PFSK-1 (cell line): ENCODE measurements at regions not wholly inside any gene's neighbourhood (a gene's known extent, or its start where the extent isn't known, plus 50 kb on each side); places are given as distances from the start of the nearest gene placed in this dataset.

ENCODE experiments used
- FOXP2 ChIP-seq: optimal IDR thresholded peaks from 2 replicates; pipeline ENCODE3; 2011; ENCODE audit warnings: borderline replicate concordance, control low read depth, inconsistent platforms; ENCODE audit not compliant: insufficient read depth; ENCODE audit errors: extremely low read length, extremely low read depth
- POLR2AphosphoS5 ChIP-seq: IDR thresholded peaks from 2 replicates; pipeline ENCODE4 v1.6.1; 2012; ENCODE audit warnings: low read depth, mild to moderate bottlenecking, control low read depth, low read length, moderate library complexity
- REST ChIP-seq, 2 experiments: IDR thresholded peaks; 2 replicates each; pipeline versions ENCODE4 v1.6.1 to v1.8.0; 2011 to 2012; ENCODE audit warnings: low read depth in 2 of 2, low read length in 2 of 2, control low read depth in 1 of 2, inconsistent platforms in 1 of 2, mild to moderate bottlenecking in 1 of 2, moderate library complexity in 1 of 2; ENCODE audit not compliant: insufficient read depth in 1 of 2
- SIN3A ChIP-seq: IDR thresholded peaks from 2 replicates; pipeline ENCODE4 v1.6.1; 2012; ENCODE audit warnings: mild to moderate bottlenecking, low read length, moderate library complexity, borderline replicate concordance; ENCODE audit not compliant: insufficient read depth
- TAF1 ChIP-seq: IDR thresholded peaks from 2 replicates; pipeline ENCODE4 v1.6.1; 2012; ENCODE audit warnings: low read length, control low read depth, borderline replicate concordance; ENCODE audit not compliant: insufficient read depth

- no peak for TF ChIP-seq SIN3A
- TF ChIP-seq POLR2AphosphoS5 = no peak
- no peak for TF ChIP-seq TAF1
- TF ChIP-seq REST (IDR thresholded peaks at IDR 0.05; ENCODE audit: insufficient read depth in 1 of 2, low read depth in 2 of 2, low read length in 2 of 2) = no peak
- TF ChIP-seq FOXP2 = no peak
Observed at GRCh38 chr12:61531195-61531594, 729.0 kb upstream of the USP15 start.

GRCh38 chr12:61536117-61536516 lies 724.1 kb upstream of the USP15 start:
- no peak for TF ChIP-seq REST (IDR thresholded peaks at IDR 0.05; ENCODE audit: insufficient read depth in 1 of 2, low read depth in 2 of 2, low read length in 2 of 2)
- no peak for TF ChIP-seq POLR2AphosphoS5
- TF ChIP-seq TAF1 = no peak
- no peak for TF ChIP-seq SIN3A
- TF ChIP-seq FOXP2 = no peak

GRCh38 chr12:61536525-61536924 lies 723.7 kb upstream of the USP15 start:
- TF ChIP-seq FOXP2 (no peak), SIN3A (no peak), POLR2AphosphoS5 (no peak), REST (IDR thresholded peaks at IDR 0.05; ENCODE audit: insufficient read depth in 1 of 2, low read depth in 2 of 2, low read length in 2 of 2) (no peak), TAF1 (no peak)

- TF ChIP-seq REST (IDR thresholded peaks at IDR 0.05; ENCODE audit: insufficient read depth in 1 of 2, low read depth in 2 of 2, low read length in 2 of 2) (no peak), SIN3A (no peak), POLR2AphosphoS5 (no peak), FOXP2 (no peak), TAF1 (no peak)
Observed at GRCh38 chr12:61538951-61539350, 721.3 kb upstream of the USP15 start.

- no peak for TF ChIP-seq REST (IDR thresholded peaks at IDR 0.05; ENCODE audit: insufficient read depth in 1 of 2, low read depth in 2 of 2, low read length in 2 of 2)
Observed at GRCh38 chr12:61542551-61542950, 717.7 kb upstream of the USP15 start.
